ENCODE measurements at regions not wholly inside any gene's neighbourhood (a gene's known extent, or its start where the extent isn't known, plus 50 kb on each side); places are given as distances from the start of the nearest gene placed in this dataset.
"Not testable (repeated sequence)": the region's sequence is repeated elsewhere in the genome, so short reads cannot be mapped to it uniquely, and the experiment has no call there.

DNA sequence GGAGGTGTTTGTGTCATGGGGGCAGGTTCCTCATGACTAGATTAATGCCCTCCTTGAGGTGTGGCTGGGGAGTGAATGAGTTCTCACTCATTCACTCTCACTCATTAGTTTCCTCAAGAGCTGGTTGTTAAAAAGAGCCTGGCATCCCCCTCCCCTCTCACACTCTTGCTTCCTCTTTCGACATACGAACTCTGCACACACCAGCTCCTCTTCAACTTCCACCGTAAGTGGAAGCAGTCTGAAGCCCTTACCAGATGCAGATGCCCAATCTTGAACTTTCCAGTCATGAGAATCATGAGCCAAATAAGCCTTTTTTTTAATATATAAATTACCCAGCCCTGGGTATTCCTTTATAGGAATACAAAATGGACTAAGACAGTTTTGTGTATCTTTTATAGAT, 82.5 kb downstream of the SPRY4 start:
- H3K36me3 ChIP-seq, result peaks cover 0 to 6% (median 0%) of the 10 kb centered on the region in 11 experiments; a peak in 2 of 22 replicates
- peaks cover 27 to 38% (median 32%) of the 10 kb centered on the region in 10 experiments for H3K4me1 ChIP-seq
- peaks cover 0 to 42% (median 23%) of the 10 kb centered on the region in 11 experiments; a peak in 20 of 22 replicates for H3K9me3 ChIP-seq (replicated peaks in 1 of 11)
- H3K4me2 ChIP-seq, result peak overlapping the region in 4 of 11 experiments; percentile 2 to 34 (median 16); a peak in 5 of 22 replicates
- no peaks in the 10 kb centered on the region for H3K27me3 ChIP-seq
- no peak for TF ChIP-seq Cebpa-rat (IDR thresholded peaks at IDR 0.05)
- H3K4me3 ChIP-seq, result peak overlapping the region in 1 of 10 experiments; percentile 20; a peak in 1 of 20 replicates
- H3K27ac ChIP-seq, result no peak overlapping the region; a peak in 2 of 22 replicates
- H4K20me1 ChIP-seq, result no peaks in the 10 kb centered on the region
- no peak overlapping the region for H3K9ac ChIP-seq

DNA sequence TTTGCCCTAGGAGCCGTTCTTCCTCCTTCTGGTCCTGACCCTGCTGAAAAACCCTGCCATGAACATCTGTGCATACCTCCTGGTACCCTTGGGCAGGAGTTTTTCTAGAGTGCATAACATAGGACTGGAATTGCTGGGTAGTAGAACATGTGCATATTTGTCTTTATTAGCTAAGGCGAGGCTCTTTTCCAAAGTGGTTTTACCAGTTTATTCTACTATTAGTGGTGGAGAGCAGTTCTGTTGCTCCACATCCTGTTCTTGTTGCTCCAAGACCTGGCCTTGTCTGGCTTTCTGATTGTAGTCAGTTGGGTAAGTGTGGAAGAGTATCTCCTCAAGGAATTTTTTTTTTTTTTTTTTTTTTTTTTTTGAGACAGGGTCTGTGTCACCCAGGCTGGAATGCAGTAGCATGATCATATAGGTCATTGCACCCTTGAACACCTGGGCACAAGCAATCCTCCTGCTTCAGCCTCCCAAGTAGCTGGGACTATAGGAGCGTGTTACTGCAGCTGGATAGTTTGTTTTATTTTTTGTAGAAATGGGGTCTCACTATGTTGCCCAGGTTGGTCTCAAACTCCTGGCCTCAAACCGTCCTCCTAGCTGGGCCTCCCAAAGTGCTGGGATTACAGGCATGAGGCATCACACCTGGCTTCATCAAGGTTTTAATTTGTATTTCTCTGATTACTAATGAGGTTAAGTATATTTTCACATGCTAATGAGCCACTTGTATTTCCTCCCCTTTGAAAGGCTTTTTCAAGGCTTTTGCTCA, 85.2 kb downstream of the SPRY4 start:
- Histone ChIP-seq H3K9ac (no peak overlapping the region), H3K4me1 (peaks cover 19 to 31% (median 27%) of the 10 kb centered on the region in 10 experiments), H3K9me3 (replicated peaks in 1 of 11) (peaks cover 0 to 52% (median 27%) of the 10 kb centered on the region in 11 experiments; a peak in 20 of 22 replicates), H4K20me1 (no peaks in the 10 kb centered on the region), H3K27me3 (0 out of 22 replicates have a peak, but pooled peaks cover 0 to 5% (median 0%) of the 10 kb centered on the region in 11 experiments), H3K27ac (no peak overlapping the region), H3K36me3 (peaks cover 0 to 6% (median 0%) of the 10 kb centered on the region in 11 experiments; a peak in 2 of 22 replicates), H3K4me2 (no peak overlapping the region), H3K4me3 (no peak overlapping the region)
- no peak for TF ChIP-seq Cebpa-rat (IDR thresholded peaks at IDR 0.05)

DNA sequence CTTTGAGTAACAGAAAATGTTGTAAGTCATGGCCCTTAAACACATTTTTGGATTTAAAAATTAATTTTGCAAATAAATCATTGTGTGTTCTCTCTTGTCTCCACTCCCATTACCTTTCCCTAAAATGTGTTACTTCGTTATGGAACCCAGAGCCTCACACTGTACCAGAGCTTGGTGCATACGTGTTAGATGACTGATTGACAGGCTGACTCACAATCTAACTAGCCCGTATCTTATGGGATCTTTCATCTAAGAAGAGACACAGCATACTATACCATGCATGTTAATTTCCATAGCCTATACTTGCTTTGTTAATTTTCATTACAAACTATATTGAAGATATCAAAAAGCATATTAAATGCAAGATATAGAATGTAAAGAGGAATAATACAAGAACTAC, 87.1 kb downstream of the SPRY4 start:
- H3K9me3 ChIP-seq (replicated peaks in 1 of 11), result peaks cover 0 to 44% (median 18%) of the 10 kb centered on the region in 11 experiments; a peak in 21 of 22 replicates
- no peak overlapping the region for H3K9ac ChIP-seq
- peaks cover 0 to 6% (median 0%) of the 10 kb centered on the region in 11 experiments; a peak in 2 of 22 replicates for H3K36me3 ChIP-seq
- H3K4me3 ChIP-seq, result no peak overlapping the region
- peaks cover 19 to 33% (median 25%) of the 10 kb centered on the region in 10 experiments for H3K4me1 ChIP-seq
- H3K27ac ChIP-seq, result no peak overlapping the region
- 0 out of 22 replicates have a peak, but pooled peaks cover 0 to 5% (median 0%) of the 10 kb centered on the region in 11 experiments for H3K27me3 ChIP-seq
- no peak overlapping the region for H3K4me2 ChIP-seq
- no peaks in the 10 kb centered on the region for H4K20me1 ChIP-seq
- TF ChIP-seq Cebpa-rat (IDR thresholded peaks at IDR 0.05), result no peak

DNA sequence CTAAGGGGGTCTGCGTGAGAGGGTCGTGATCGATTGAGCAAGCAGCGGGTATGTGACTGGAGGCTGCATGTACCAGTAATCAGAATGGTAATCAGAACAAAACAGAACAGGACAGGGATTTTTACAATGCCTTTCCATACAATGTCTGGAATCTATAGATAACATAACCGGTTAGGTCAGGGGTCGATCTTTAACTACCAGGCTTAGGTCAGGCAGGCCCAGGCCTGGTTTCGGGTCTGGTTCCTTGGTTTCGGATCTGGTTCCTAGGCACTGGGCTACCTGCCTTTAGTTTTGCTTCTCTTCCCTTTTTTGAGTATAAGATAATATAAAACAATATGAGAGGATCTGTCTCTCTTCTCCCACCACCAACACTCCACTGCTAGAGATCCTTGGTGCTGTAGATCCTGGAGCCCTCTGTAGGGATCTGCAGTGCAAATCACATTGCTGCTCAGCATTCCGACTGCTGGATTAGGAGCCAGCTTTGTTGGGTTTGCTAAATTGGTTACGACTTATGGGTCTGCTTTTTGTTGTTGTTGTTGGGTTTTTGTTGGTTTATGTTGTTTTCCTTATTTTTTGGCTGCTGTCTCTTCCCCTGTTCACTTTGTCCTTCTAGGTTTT, 88.0 kb downstream of the SPRY4 start:
- Histone ChIP-seq H3K4me1 (peaks cover 19 to 25% (median 22%) of the 10 kb centered on the region in 10 experiments), H3K4me2 (peak overlapping the region in 10 of 11 experiments; percentile 48 to 90 (median 77); a peak in 17 of 22 replicates), H3K9me3 (replicated peaks in 1 of 11) (peaks cover 0 to 36% (median 10%) of the 10 kb centered on the region in 11 experiments; a peak in 14 of 22 replicates), H3K27ac (peak overlapping the region in 1 of 11 experiments; percentile 35; a peak in 1 of 22 replicates)
- H3K4me3 ChIP-seq, H3K36me3 ChIP-seq, H3K27me3 ChIP-seq, H3K9ac ChIP-seq, H4K20me1 ChIP-seq: not testable (repeated sequence)

DNA sequence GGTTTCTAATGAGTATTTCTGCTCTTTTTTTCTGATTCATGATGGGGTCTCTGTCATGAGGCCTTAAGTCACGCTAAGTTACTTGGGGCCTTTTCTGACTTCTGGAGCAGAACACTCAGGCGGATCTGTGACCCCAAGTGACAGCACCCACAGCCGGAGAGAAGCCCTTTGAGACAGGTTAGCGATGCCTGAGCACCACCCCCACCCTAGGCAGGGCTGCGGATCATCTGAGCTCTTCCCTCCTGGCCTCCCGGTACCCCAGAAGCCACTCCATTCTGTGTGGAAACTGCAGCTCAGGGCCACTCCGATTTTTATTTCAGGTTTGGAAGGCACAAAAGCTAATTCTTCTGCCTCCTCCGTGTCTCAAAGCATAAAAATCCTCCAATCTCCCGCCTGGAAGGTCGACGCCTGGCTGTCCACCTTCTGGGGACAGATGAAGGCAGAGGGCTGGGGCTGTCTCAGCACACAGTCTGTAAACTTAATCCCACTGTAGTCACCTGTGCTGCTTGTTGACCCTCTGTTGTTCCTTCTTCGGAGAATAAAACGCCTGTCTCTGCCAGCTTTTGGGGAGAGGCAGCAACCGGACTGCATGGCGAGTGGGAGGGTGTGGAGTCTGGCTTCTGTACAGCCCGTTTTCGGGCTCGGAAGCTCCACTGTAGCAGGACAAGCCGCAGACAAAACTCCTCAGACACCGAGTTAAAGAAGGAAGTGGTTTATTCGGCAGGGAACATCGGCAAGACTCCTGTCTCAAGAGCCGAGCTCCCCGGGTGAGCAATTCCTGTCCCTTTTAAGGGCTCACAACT, 88.8 kb downstream of the SPRY4 start:
- H3K9ac ChIP-seq, result peak overlapping the region in 2 of 11 experiments; percentile 17 to 37; a peak in 2 of 22 replicates
- peaks cover 19 to 25% (median 22%) of the 10 kb centered on the region in 10 experiments for H3K4me1 ChIP-seq
- H3K36me3 ChIP-seq, result no peaks in the 10 kb centered on the region
- H3K27me3 ChIP-seq, result 0 out of 22 replicates have a peak, but pooled peaks cover 0 to 5% (median 0%) of the 10 kb centered on the region in 11 experiments
- no peak overlapping the region for H3K4me3 ChIP-seq
- H3K4me2 ChIP-seq, result peak overlapping the region; percentile 48 to 90 (median 77)
- no peak for TF ChIP-seq Cebpa-rat (IDR thresholded peaks at IDR 0.05)
- no peaks in the 10 kb centered on the region for H4K20me1 ChIP-seq
- peak overlapping the region in 5 of 11 experiments; percentile 3 to 52 (median 35); a peak in 7 of 22 replicates for H3K27ac ChIP-seq
- H3K9me3 ChIP-seq (replicated peaks in 1 of 11), result peaks cover 0 to 31% (median 13%) of the 10 kb centered on the region in 11 experiments; a peak in 14 of 22 replicates

DNA sequence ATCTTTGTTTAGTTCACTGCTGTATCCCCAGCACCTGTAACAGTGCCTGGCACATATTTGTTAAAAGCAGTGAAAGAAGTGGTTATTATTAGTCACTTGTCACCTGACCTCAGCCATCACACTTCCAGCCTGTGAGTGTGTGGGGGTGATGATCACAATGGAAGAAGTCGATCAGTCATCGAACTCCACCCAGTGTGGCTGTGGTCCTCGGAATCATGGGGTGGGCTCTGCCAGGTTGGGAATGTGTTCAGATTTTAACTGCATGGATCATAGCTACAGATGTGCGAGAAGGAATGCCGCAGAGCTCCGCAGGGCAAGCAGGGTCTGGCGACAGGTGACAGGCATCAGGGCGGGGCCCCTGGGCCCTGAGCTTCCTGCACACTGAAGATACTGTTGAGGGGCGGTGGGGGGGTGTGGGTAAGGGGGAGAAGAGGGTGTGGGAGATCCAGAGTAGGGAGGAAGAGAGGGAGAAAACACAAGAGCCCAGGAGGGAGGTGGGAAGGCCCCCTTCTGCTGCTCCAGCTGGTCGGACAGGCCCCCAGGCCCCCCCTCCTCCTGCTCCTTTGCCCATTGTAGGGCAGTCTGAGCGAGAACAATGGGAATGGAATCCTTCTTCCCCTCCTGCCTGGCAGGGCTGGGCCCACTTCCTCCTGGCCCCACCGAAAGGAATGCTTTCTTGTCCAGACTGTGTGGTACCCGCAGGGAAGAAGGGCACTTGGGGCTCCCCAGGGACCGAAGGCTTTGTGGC, 89.6 kb downstream of the SPRY4 start:
- no peaks in the 10 kb centered on the region for H4K20me1 ChIP-seq
- peak overlapping the region; percentile 48 to 90 (median 77) for H3K4me2 ChIP-seq
- H3K36me3 ChIP-seq, result no peaks in the 10 kb centered on the region
- peaks cover 0 to 31% (median 13%) of the 10 kb centered on the region in 11 experiments; a peak in 15 of 22 replicates for H3K9me3 ChIP-seq (replicated peaks in 1 of 11)
- TF ChIP-seq Cebpa-rat (IDR thresholded peaks at IDR 0.05), result no peak
- 0 out of 22 replicates have a peak, but pooled peaks cover 0 to 5% (median 0%) of the 10 kb centered on the region in 11 experiments for H3K27me3 ChIP-seq
- peak overlapping the region in 1 of 11 experiments; percentile 17; a peak in 1 of 22 replicates for H3K9ac ChIP-seq
- H3K4me1 ChIP-seq, result peaks cover 19 to 25% (median 22%) of the 10 kb centered on the region in 10 experiments
- peak overlapping the region in 1 of 11 experiments; percentile 35; a peak in 1 of 22 replicates for H3K27ac ChIP-seq
- no peak overlapping the region for H3K4me3 ChIP-seq

DNA sequence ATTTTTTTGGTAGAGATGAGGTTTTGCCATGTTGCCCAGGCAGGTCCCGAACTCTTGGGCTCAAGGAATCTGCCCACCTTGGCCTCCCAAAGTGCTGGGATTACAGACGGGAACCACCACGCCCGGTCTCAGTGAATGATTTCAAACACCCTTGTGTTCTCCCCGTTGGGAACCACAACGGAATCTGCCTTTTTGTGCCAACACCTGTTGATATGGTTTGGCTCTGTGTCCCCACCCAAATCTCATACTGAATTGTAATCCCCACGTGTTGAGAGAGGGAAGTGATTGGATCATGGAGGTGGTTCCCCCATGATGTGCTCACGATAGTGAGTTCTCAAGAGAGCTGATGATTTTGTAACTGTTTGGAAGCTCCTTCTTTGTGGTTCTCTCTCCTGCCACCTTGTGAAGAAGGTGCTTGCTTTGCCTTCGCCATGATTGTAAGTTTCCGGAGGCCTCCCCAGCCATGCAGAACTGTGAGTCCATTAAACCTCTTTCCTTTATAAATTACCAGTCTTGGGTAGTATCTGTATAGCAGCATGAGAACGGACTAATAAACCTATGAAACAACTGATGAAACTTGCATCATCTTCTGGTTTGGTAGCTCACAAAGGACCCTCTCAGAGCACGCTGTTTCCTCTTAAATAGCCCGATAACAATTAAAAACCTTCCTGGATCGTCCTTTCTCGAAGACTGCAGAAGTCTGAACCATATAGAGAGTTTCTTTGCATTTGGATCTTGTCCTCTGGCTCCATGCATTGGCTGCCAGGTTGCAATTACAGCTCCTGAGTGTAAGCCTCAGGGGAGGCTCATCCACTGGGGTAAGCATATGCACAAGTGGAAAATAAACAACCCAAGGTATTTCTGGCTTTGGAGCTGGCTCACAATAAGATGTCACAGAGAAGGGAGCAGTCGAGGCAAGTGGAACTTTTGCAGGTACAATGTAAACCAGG, 91.5 kb downstream of the SPRY4 start:
- 0 out of 22 replicates have a peak, but pooled peaks of 1 of the 11 experiments have one; percentile 11 for TF ChIP-seq Cebpa-rat (IDR thresholded peaks at IDR 0.05)

DNA sequence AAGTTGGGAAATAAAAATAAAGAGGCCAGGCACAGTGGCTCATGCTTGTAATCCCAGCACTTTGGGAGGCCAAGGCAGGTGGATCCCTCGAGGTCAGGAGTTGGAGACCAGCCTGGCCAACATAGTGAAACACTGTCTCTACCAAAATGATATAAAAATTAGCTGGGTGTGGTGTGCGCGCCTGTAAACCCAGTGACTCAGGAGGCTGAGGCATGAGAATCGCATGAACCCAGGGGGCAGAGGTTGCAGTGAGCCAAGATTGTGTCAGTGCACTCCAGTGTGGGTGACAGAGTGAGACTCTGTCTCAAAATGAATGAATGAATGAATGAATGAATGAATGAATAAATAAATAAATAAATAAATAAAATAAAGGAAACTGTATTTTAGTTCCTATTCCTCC, 93.9 kb downstream of the SPRY4 start:
- not testable (repeated sequence) for H3K27me3 ChIP-seq, H3K9ac ChIP-seq, H4K20me1 ChIP-seq, H3K27ac ChIP-seq, H3K4me3 ChIP-seq, H3K36me3 ChIP-seq, H3K4me2 ChIP-seq
- peaks cover 0 to 14% (median under 1%) of the 10 kb centered on the region in 11 experiments; a peak in 8 of 22 replicates for H3K9me3 ChIP-seq (replicated peaks in 1 of 11)
- peaks cover 13 to 26% (median 22%) of the 10 kb centered on the region in 10 experiments for H3K4me1 ChIP-seq

More for the DNA sequence above, 91.5 kb downstream of the SPRY4 start:
- Histone ChIP-seq H3K4me3 (no peak overlapping the region), H3K4me2 (peak overlapping the region in 3 of 11 experiments; percentile 5 to 22 (median 17); a peak in 1 of 22 replicates), H3K36me3 (no peaks in the 10 kb centered on the region), H3K27ac (no peak overlapping the region), H4K20me1 (no peaks in the 10 kb centered on the region), H3K9ac (no peak overlapping the region), H3K9me3 (replicated peaks in 1 of 11) (peaks cover 0 to 31% (median 14%) of the 10 kb centered on the region in 11 experiments; a peak in 15 of 22 replicates), H3K27me3 (0 out of 22 replicates have a peak, but pooled peaks cover 0 to 5% (median 0%) of the 10 kb centered on the region in 11 experiments), H3K4me1 (peaks cover 19 to 25% (median 22%) of the 10 kb centered on the region in 10 experiments)
